NCI-H526 (cell line): ENCODE measurements at regions not wholly inside any gene's neighbourhood (a gene's known extent, or its start where the extent isn't known, plus 50 kb on each side); places are given as distances from the start of the nearest gene placed in this dataset.

Experiments
- DNase-seq, 2 experiments: peaks; one replicate each; lab custom pipeline; 2025; lab: John Stamatoyannopoulos, UW

- DNase-seq = no peak
Observed at GRCh38 chr2:220980966-220981675, 591.0 kb downstream of the EPHA4 start.

DNA sequence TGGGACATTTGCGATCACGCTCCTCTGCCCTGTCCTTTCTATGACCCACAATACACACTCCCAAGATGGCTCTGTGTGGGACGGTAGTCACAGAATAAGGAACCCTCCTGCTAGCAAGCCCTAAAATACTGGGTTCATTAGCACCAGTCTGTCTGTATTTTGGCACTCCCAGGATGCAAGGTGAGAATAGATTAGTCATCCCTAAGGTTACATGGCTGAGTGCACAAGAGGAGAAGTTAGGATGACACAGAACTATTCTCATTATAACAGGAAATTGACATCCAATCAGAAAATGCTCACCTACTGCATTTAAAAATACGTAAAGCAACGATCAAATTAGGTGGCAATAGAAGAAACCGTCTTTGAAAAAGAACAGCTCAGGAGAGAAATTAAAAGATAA is 590.2 kb downstream of the EPHA4 start:
- DNase-seq = no peak

DNA sequence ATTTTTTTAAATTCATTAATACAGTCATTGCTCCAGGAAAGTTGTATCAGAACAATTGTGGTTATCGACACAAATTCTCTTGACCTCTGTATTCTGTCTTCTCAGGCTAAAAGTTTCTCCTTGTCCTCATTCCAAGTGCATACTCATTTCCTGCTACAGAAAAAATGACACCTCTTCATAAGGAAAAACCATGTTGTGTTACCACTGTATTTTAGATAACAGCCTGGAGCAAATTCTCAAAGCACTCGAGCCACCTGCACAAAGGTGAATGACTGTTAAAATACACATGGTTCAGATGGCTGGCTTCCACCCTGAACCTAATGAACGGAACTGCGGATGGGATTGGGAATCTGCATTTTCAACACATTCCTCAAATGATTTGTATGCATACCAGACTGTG is 586.5 kb downstream of the EPHA4 start:
- DNase-seq = no peak

GRCh38 chr2:220987839-220988238 is 584.3 kb downstream of the EPHA4 start:
- no peak for DNase-seq

GRCh38 chr2:220991972-220992371 is 580.1 kb downstream of the EPHA4 start:
- no peak for DNase-seq

- DNase-seq = no peak
Observed at GRCh38 chr2:220994846-220995245, 577.3 kb downstream of the EPHA4 start.

- no peak for DNase-seq
Observed at GRCh38 chr2:220995581-220995980, 576.5 kb downstream of the EPHA4 start.

DNA sequence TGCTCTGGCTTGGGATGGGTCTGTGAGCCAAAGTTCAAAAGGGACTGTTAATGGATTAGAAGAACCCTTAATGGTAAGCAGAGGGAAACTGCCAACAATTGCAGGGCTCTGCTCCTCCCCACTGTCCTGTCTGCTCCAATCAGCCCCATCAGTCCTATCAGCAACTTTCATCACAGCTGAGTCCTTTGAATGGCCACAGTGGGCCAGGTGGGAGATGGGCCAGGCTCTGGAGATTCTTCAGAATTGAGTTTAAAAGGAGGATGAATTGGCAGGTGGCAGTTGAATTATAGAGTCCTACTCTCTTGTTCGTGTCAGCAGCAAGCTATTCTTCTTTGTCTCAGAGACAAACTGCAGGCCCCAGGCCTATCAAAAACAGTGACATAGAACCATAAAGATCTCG is 573.9 kb downstream of the EPHA4 start:
- DNase-seq = no peak

- no peak for DNase-seq
Observed at GRCh38 chr2:220999356-220999755, 572.7 kb downstream of the EPHA4 start.

DNA sequence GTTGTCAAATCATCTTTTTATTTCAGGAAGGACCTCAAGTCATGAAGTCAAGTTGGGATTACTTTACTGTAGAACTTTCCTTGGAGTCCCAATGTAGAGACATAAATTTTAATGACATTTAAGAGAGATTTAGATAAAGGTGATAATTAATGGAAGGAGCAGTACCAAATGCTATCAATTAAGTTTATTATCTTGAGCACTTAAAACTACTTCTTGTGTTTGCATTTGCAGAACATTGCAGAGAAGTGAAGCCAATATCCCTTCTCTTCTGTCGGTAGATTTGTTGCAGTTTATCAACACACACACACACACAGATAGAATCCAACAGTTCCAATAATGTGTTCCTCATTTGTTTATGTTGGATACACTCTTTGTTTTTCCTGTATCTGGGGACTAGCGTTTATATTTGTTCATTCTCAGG is 570.7 kb downstream of the EPHA4 start:
- no peak for DNase-seq

DNA sequence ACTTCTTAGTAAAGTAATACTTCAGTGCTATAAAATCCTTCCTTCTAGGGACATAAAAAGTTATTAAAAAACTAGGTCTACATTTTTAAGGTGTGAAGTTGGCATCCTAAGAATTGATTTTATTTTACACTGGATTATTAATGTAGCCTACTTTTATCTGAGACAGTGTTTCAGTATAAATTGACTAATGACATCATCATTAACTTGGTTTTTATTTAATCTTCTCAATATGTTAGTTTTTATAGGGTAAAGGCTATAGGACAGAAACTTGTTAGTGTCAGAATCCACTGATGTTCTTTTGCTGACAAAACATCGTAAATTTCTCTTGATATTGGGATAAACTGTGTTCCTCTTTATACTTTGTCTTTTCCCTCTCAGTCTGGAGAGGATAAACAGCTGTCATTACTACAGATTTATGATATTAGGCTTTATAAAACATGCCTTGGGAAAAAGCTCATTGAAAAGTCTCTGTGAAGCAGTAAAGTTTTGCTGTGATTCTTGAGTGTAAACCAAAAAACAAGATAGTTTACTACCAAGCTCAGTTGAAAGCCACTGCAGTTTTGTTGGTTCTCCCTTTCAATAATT is 569.9 kb downstream of the EPHA4 start:
- no peak for DNase-seq

- DNase-seq = no peak
Observed at GRCh38 chr2:221005338-221005737, 566.8 kb downstream of the EPHA4 start.

GRCh38 chr2:221006084-221006483 is 566.0 kb downstream of the EPHA4 start:
- DNase-seq = no peak

GRCh38 chr2:221016551-221016950 is 555.6 kb downstream of the EPHA4 start:
- DNase-seq = no peak

DNA sequence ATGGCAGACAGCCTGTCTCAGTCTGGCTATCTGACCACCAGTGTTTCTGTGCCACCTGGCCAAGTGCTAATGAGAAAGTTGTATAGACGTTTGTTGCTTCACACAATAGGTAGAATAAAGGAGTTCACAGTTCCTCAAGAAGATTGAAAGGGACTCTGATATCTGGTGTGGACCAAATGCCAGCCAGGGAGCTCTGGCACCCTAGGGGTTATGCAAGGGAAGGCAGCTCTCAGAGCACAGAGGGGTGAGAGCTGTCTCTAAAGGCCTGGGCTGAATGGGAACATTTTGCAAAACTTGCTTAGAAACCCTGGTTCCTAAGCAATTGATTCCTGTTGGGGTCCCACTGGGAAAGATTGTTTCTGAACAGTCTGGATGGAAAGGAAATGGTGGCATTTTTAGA is 553.8 kb downstream of the EPHA4 start:
- DNase-seq = no peak

- no peak for DNase-seq
Observed at GRCh38 chr2:221019668-221020067, 552.4 kb downstream of the EPHA4 start.

GRCh38 chr2:221022554-221022953 is 549.5 kb downstream of the EPHA4 start:
- DNase-seq = no peak

- DNase-seq = no peak
Observed at GRCh38 chr2:221025398-221025797, 546.7 kb downstream of the EPHA4 start.

GRCh38 chr2:221034026-221034701 is 537.9 kb downstream of the EPHA4 start:
- DNase-seq = no peak

GRCh38 chr2:221034973-221035372 is 537.1 kb downstream of the EPHA4 start:
- DNase-seq = no peak

DNA sequence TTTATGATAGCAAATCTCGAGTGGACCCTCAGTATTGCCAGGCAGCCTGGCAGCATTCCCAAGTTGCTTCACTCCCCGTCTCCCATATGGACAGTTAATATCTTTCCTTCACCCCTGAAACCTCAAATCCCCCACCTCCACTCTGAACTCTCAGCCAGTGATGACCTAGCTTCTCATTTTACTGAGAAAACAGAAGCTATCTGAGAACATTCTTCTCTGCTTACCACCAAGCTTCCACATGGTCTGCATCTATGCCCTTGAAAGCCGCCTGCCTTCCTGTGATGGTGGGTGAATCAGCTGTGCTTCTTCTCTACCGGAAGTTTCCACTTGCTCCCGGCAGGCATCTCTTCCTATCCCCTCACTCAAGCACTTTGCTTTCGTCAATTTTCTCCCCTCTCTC is 529.2 kb downstream of the EPHA4 start:
- no peak for DNase-seq

- DNase-seq = no peak
Observed at GRCh38 chr2:221044781-221045180, 527.3 kb downstream of the EPHA4 start.

DNA sequence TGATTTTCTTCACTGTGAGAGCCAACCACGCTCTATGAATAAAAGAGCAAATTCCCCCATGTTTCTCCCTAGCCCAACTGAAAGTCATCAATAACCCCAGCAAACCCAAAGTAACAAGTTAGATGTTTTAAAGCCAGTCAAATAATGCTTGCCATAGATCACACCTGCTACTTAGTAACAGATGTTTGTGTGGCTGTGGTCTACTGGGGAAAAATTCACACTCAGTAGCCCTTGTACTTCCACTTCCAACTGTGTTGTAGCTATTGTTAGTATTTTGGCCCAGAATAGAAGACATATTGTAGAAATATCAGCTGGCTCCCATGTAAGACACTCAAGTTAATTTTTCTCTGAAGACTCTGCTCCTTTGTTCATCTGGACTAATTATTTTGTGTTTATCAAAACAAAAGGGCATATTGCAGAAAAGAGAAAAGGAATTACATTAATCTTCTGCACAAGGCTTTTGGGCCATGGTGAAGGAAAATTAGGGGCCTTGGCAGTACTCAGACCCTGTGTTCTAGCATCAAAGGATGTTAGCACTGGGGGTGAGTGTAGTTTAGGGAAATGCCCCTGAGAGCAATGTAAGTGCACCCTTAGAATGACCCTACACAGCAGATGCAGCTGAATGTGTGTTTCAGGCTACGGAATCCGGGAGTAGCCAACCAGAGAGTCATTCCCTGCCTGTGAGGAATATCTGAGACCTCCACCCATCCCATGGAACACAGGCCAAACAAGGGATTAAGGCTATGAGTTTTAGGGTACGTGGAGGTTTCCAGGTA is 521.9 kb downstream of the EPHA4 start:
- no peak for DNase-seq
